HG02943 (cell line): ENCODE measurements at regions not wholly inside any gene's neighbourhood (a gene's known extent, or its start where the extent isn't known, plus 50 kb on each side); places are given as distances from the start of the nearest gene placed in this dataset.
"Not testable (repeated sequence)": the region's sequence is repeated elsewhere in the genome, so short reads cannot be mapped to it uniquely, and the experiment has no call there.

ENCODE experiments used
- ATAC-seq: cut with Tn5 transposase; IDR thresholded peaks from one replicate; pipeline ENCODE4 v1.9.1; 2021; ENCODE audit warnings: mild to moderate bottlenecking, low read depth, moderate library complexity; ENCODE audit not compliant: unreplicated experiment

GRCh38 chr2:122251566-122251965 is 496.1 kb downstream of the TSN start:
- ATAC-seq = no peak

GRCh38 chr2:122255924-122256323 is 500.5 kb downstream of the TSN start:
- no peak for ATAC-seq

GRCh38 chr2:122261911-122262310 is 506.5 kb downstream of the TSN start:
- ATAC-seq = no peak

- no peak for ATAC-seq
Observed at GRCh38 chr2:122263746-122264145, 508.3 kb downstream of the TSN start.

GRCh38 chr2:122266636-122267035 is 511.2 kb downstream of the TSN start:
- ATAC-seq = no peak

GRCh38 chr2:122267947-122268346 is 512.5 kb downstream of the TSN start:
- ATAC-seq = no peak

- no peak for ATAC-seq
Observed at GRCh38 chr2:122273785-122274419, 518.5 kb downstream of the TSN start.

- no peak for ATAC-seq
Observed at GRCh38 chr2:122277956-122278355, 522.5 kb downstream of the TSN start.

- no peak for ATAC-seq
Observed at GRCh38 chr2:122300758-122301157, 545.3 kb downstream of the TSN start.

GRCh38 chr2:122307763-122308162 is 552.3 kb downstream of the TSN start:
- ATAC-seq = no peak

- ATAC-seq = no peak
Observed at GRCh38 chr2:122315306-122315705, 559.9 kb downstream of the TSN start.

GRCh38 chr2:122319539-122320132 is 564.2 kb downstream of the TSN start:
- ATAC-seq = no peak

GRCh38 chr2:122322815-122323214 is 567.4 kb downstream of the TSN start:
- ATAC-seq = no peak

GRCh38 chr2:122323927-122324326 is 568.5 kb downstream of the TSN start:
- no peak for ATAC-seq

- ATAC-seq = no peak
Observed at GRCh38 chr2:122326471-122326870, 571.0 kb downstream of the TSN start.

- no peak for ATAC-seq
Observed at GRCh38 chr2:122328816-122329215, 573.4 kb downstream of the TSN start.

- no peak for ATAC-seq
Observed at GRCh38 chr2:122329278-122329677, 573.8 kb downstream of the TSN start.

GRCh38 chr2:122333932-122334331 is 578.5 kb downstream of the TSN start:
- ATAC-seq = no peak

- no peak for ATAC-seq
Observed at GRCh38 chr2:122338000-122338399, 582.5 kb downstream of the TSN start.

- peak; percentile 93 for ATAC-seq
Observed at GRCh38 chr2:122340246-122340645, 584.8 kb downstream of the TSN start.

- ATAC-seq = no peak
Observed at GRCh38 chr2:122341007-122341406, 585.6 kb downstream of the TSN start.

GRCh38 chr2:122352151-122352550 is 596.7 kb downstream of the TSN start:
- not testable (repeated sequence) for ATAC-seq
